ENCODE measurements at regions not wholly inside any gene's neighbourhood (a gene's known extent, or its start where the extent isn't known, plus 50 kb on each side); places are given as distances from the start of the nearest gene placed in this dataset.

- Histone ChIP-seq H3K9ac (ENCODE audit: insufficient read depth, low read length) (no peak overlapping the region), H3K79me2 (ENCODE audit: control insufficient read depth, insufficient read depth, low read length) (no peaks in the 10 kb centered on the region), H4K20me1 (ENCODE audit: control insufficient read depth, extremely low read depth, insufficient read depth, low read length) (no peaks in the 10 kb centered on the region), H3K4me3 (replicated peaks in 1 of 4; ENCODE audit: control extremely low read depth in 1 of 4, insufficient read depth in 1 of 4, low read depth in 3 of 4, low read length in 4 of 4) (no peak overlapping the region), H3K4me1 (ENCODE audit: control insufficient read depth, extremely low read depth, insufficient read depth, low read length) (no peaks in the 10 kb centered on the region), H3K9me3 (ENCODE audit: control insufficient read depth, insufficient read depth, low read depth, low read length) (no peaks in the 10 kb centered on the region), H3K27me3 (ENCODE audit: control insufficient read depth, insufficient read depth, low read length) (no peaks in the 10 kb centered on the region), H2AFZ (ENCODE audit: low read length) (no peak overlapping the region), H3K27ac (ENCODE audit: insufficient read depth, low read length) (no peak overlapping the region), H3K36me3 (ENCODE audit: control insufficient read depth, insufficient read depth, low read length) (no peaks in the 10 kb centered on the region), H3K4me2 (ENCODE audit: extremely low read depth, insufficient read depth, low read length) (no peak overlapping the region)
- TF ChIP-seq, protein P1, sequence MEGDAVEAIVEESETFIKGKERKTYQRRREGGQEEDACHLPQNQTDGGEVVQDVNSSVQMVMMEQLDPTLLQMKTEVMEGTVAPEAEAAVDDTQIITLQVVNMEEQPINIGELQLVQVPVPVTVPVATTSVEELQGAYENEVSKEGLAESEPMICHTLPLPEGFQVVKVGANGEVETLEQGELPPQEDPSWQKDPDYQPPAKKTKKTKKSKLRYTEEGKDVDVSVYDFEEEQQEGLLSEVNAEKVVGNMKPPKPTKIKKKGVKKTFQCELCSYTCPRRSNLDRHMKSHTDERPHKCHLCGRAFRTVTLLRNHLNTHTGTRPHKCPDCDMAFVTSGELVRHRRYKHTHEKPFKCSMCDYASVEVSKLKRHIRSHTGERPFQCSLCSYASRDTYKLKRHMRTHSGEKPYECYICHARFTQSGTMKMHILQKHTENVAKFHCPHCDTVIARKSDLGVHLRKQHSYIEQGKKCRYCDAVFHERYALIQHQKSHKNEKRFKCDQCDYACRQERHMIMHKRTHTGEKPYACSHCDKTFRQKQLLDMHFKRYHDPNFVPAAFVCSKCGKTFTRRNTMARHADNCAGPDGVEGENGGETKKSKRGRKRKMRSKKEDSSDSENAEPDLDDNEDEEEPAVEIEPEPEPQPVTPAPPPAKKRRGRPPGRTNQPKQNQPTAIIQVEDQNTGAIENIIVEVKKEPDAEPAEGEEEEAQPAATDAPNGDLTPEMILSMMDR (conservative IDR thresholded peaks at IDR 0.05 in 1 of 2, IDR thresholded peaks at IDR 0.05 in 1 of 2; ENCODE audit: low read depth in 1 of 2, low read length in 2 of 2), result no peak
- no peak for TF ChIP-seq EZH2 (IDR thresholded peaks at IDR 0.05; ENCODE audit: low read length, missing control alignments)
- peak in 1 of 2 donors; percentile 79 for DNase-seq (ENCODE audit: low read depth in 2 of 2)
Measured at GRCh38 chr5:163362840-163363371, 74.5 kb upstream of the CCNG1 start.

DNA sequence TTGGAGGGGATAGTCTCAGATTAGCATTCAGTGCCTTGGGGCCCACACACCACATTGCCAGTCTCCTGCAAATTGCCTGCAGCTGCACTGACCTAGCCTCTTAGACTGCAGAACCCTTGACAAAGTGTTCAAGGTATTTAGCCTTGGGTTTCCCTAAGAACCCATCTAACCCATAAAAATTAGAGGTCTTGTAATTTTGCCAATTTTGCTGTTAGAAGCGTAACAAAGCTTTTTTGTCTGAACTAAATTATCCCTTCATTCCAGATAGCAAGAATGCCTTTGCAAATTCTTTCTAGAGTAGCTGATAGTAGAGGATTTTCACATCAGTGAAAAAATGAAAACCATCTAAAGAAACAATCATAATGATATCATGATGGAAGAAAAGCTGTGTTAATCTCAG, 74.0 kb upstream of the CCNG1 start:
- Histone ChIP-seq H3K4me1 (ENCODE audit: control insufficient read depth, extremely low read depth, insufficient read depth, low read length) (no peaks in the 10 kb centered on the region), H3K4me3 (replicated peaks in 1 of 4; ENCODE audit: control extremely low read depth in 1 of 4, insufficient read depth in 1 of 4, low read depth in 3 of 4, low read length in 4 of 4) (no peak overlapping the region), H3K27ac (ENCODE audit: insufficient read depth, low read length) (no peak overlapping the region), H3K4me2 (ENCODE audit: extremely low read depth, insufficient read depth, low read length) (no peak overlapping the region), H3K79me2 (ENCODE audit: control insufficient read depth, insufficient read depth, low read length) (no peaks in the 10 kb centered on the region), H4K20me1 (ENCODE audit: control insufficient read depth, extremely low read depth, insufficient read depth, low read length) (no peaks in the 10 kb centered on the region), H3K36me3 (ENCODE audit: control insufficient read depth, insufficient read depth, low read length) (no peaks in the 10 kb centered on the region), H3K9ac (ENCODE audit: insufficient read depth, low read length) (no peak overlapping the region), H3K27me3 (ENCODE audit: control insufficient read depth, insufficient read depth, low read length) (no peaks in the 10 kb centered on the region), H3K9me3 (ENCODE audit: control insufficient read depth, insufficient read depth, low read depth, low read length) (no peaks in the 10 kb centered on the region), H2AFZ (ENCODE audit: low read length) (no peak overlapping the region)
- peak in 1 of 2 donors; percentile 57 for DNase-seq (ENCODE audit: low read depth in 2 of 2)
- TF ChIP-seq, protein P1 (conservative IDR thresholded peaks at IDR 0.05 in 1 of 2, IDR thresholded peaks at IDR 0.05 in 1 of 2; ENCODE audit: low read depth in 1 of 2, low read length in 2 of 2), result no peak
- TF ChIP-seq EZH2 (IDR thresholded peaks at IDR 0.05; ENCODE audit: low read length, missing control alignments), result no peak

- Histone ChIP-seq H3K27ac (ENCODE audit: insufficient read depth, low read length) (no peak overlapping the region), H4K20me1 (ENCODE audit: control insufficient read depth, extremely low read depth, insufficient read depth, low read length) (no peaks in the 10 kb centered on the region), H3K36me3 (ENCODE audit: control insufficient read depth, insufficient read depth, low read length) (no peaks in the 10 kb centered on the region), H3K9ac (ENCODE audit: insufficient read depth, low read length) (no peak overlapping the region), H2AFZ (ENCODE audit: low read length) (no peak overlapping the region), H3K9me3 (ENCODE audit: control insufficient read depth, insufficient read depth, low read depth, low read length) (no peaks in the 10 kb centered on the region), H3K4me1 (ENCODE audit: control insufficient read depth, extremely low read depth, insufficient read depth, low read length) (no peaks in the 10 kb centered on the region), H3K4me2 (ENCODE audit: extremely low read depth, insufficient read depth, low read length) (no peak overlapping the region), H3K4me3 (replicated peaks in 1 of 4; ENCODE audit: control extremely low read depth in 1 of 4, insufficient read depth in 1 of 4, low read depth in 3 of 4, low read length in 4 of 4) (no peak overlapping the region), H3K27me3 (ENCODE audit: control insufficient read depth, insufficient read depth, low read length) (no peaks in the 10 kb centered on the region), H3K79me2 (ENCODE audit: control insufficient read depth, insufficient read depth, low read length) (no peaks in the 10 kb centered on the region)
- TF ChIP-seq EZH2 (IDR thresholded peaks at IDR 0.05; ENCODE audit: low read length, missing control alignments), result no peak
- TF ChIP-seq, protein P1 (conservative IDR thresholded peaks at IDR 0.05 in 1 of 2, IDR thresholded peaks at IDR 0.05 in 1 of 2; ENCODE audit: low read depth in 1 of 2, low read length in 2 of 2), result no peak
- DNase-seq (ENCODE audit: low read depth in 2 of 2), result no peak
Measured at GRCh38 chr5:163366757-163367156, 70.6 kb upstream of the CCNG1 start.
